OCI-LY3 (cell line): ENCODE measurements at regions not wholly inside any gene's neighbourhood (a gene's known extent, or its start where the extent isn't known, plus 50 kb on each side); places are given as distances from the start of the nearest gene placed in this dataset.

Source experiments
- H2AFZ ChIP-seq: fragments of 200-600, 300-600 bp; shearing (Covaris generic); 2 replicates; pipeline ENCODE4 v1.6.0; 2014; ENCODE audit warnings: antibody characterized with exemption, low read depth, low read length
- H3K27ac ChIP-seq: fragments of 200-600, 300-600 bp; sonication (generic); 2 replicates; pipeline ENCODE4 v1.5.1; 2014; ENCODE audit warnings: mild to moderate bottlenecking, low read length, moderate library complexity, mixed read lengths
- H3K27me3 ChIP-seq: fragments of 200-600, 300-600 bp; sonication (generic); 2 replicates; pipeline ENCODE4 v1.6.1; 2014; ENCODE audit warnings: low read depth, low read length, mixed read lengths
- H3K36me3 ChIP-seq: fragments of 200-600, 300-600 bp; sonication (generic); replicated peaks from 2 replicates; pipeline ENCODE3; 2014; ENCODE audit warnings: low read depth, low read length, mixed read lengths
- H3K4me1 ChIP-seq: fragments of 300-600, 200-600 bp; sonication (generic); 2 replicates; pipeline ENCODE4 v1.6.1; 2014; ENCODE audit warnings: low read length, mixed read lengths
- H3K4me2 ChIP-seq: fragments of 200-600, 300-600 bp; sonication (generic); 2 replicates; pipeline ENCODE4 v1.6.1; 2014; ENCODE audit warnings: low read length, mixed read lengths
- H3K4me3 ChIP-seq: fragments of 300-600, 200-600 bp; sonication (generic); 2 replicates; pipeline ENCODE4 v1.5.1; 2014; ENCODE audit warnings: antibody characterized with exemption, mild to moderate bottlenecking, low read length, moderate library complexity
- H3K79me2 ChIP-seq: fragments of 300-600, 200-600 bp; shearing (Covaris generic); 2 replicates; pipeline ENCODE4 v1.6.1; 2014; ENCODE audit warnings: mild to moderate bottlenecking, low read length, mixed read lengths
- H3K9ac ChIP-seq: fragments of 300-600, 200-600 bp; shearing (Covaris generic); 2 replicates; pipeline ENCODE4 v1.6.0; 2014; ENCODE audit warnings: mild to moderate bottlenecking, low read length, moderate library complexity
- H3K9me3 ChIP-seq: fragments of 200-600, 300-600 bp; shearing (Covaris generic); 2 replicates; pipeline ENCODE4 v1.6.1; 2014; ENCODE audit warnings: low read length, mixed read lengths; ENCODE audit not compliant: insufficient read depth
- H4K20me1 ChIP-seq: fragments of 200-600, 300-600 bp; sonication (generic); 2 replicates; pipeline ENCODE4 v1.6.1; 2016; ENCODE audit warnings: low read length, mixed read lengths; ENCODE audit not compliant: insufficient read depth
- CTCF ChIP-seq: fragments of 200-600, 300-600 bp; sonication (generic); IDR thresholded peaks from 2 replicates; pipeline ENCODE4 v1.5.1; 2014; ENCODE audit warnings: antibody characterized with exemption, low read length, low read depth
- EZH2phosphoT487 ChIP-seq: fragments of 200-600 bp; shearing (Covaris generic); IDR thresholded peaks from 2 replicates; pipeline ENCODE4 v1.6.1; 2018; ENCODE audit warnings: antibody characterized with exemption, mixed run types, low read depth

DNA sequence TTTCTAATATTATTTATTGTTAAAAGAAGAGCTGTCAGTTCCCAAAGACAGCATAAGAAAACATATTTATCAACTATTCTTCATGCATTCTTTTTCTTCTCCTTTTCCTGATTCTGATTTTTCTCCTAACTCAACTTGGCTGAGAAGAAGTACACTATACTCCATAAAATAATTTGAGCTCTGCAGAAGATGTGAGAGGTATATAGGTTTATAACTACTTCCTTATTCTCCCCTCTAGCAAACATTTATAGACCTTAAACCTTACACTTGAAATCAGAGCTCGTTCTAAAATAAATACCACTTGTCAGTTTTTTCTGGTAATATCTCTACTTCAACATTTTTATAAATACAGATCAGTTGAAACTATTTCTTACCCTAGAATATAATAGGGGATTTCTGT is 724.8 kb upstream of the GRAMD2B start:
- H3K36me3 ChIP-seq, result no peaks in the 10 kb centered on the region
- H3K4me1 ChIP-seq, result no peaks in the 10 kb centered on the region
- H3K9me3 ChIP-seq, result no peaks in the 10 kb centered on the region
- no peak overlapping the region for H3K4me2 ChIP-seq
- no peak overlapping the region for H3K9ac ChIP-seq
- no peak overlapping the region for H3K4me3 ChIP-seq
- no peak for TF ChIP-seq CTCF
- TF ChIP-seq EZH2phosphoT487, result no peak
- no peaks in the 10 kb centered on the region for H3K27me3 ChIP-seq
- no peaks in the 10 kb centered on the region for H3K79me2 ChIP-seq
- no peak overlapping the region for H2AFZ ChIP-seq
- no peaks in the 10 kb centered on the region for H4K20me1 ChIP-seq
- no peak overlapping the region for H3K27ac ChIP-seq

- Histone ChIP-seq H3K4me1 (no peaks in the 10 kb centered on the region), H3K27me3 (no peaks in the 10 kb centered on the region), H4K20me1 (no peaks in the 10 kb centered on the region), H3K9me3 (no peaks in the 10 kb centered on the region), H3K4me3 (no peak overlapping the region), H3K79me2 (no peaks in the 10 kb centered on the region), H3K27ac (no peak overlapping the region), H2AFZ (no peak overlapping the region), H3K4me2 (no peak overlapping the region), H3K9ac (no peak overlapping the region), H3K36me3 (no peaks in the 10 kb centered on the region)
- no peak for TF ChIP-seq EZH2phosphoT487
- TF ChIP-seq CTCF, result no peak
Observed at GRCh38 chr5:125699860-125700259, 723.3 kb upstream of the GRAMD2B start.

DNA sequence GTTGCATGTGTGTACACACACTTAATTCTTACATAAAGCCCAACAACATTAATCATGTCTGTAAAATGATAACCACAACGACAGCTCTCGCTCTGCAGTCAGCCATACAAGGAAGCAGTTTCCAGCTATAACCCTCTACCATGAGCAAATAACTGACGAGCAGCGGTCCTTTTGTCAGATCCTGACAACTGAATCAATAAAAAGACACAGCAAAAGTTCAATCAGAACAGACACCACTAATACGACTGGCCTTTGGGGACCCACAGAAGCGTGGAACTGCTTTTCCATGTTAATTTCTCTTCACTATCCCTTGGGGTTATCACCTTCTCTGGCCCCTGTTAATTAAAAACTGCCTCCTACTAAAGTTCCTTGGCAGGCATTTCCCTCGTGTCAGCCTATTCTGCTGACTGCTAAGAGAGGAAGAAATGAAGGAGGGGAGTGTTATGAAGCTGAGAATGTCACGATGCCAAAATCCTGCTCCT is 722.8 kb upstream of the GRAMD2B start:
- Histone ChIP-seq H3K4me1 (no peaks in the 10 kb centered on the region), H3K36me3 (no peaks in the 10 kb centered on the region), H3K4me2 (no peak overlapping the region), H2AFZ (no peak overlapping the region), H4K20me1 (no peaks in the 10 kb centered on the region), H3K27me3 (no peaks in the 10 kb centered on the region), H3K9me3 (no peaks in the 10 kb centered on the region), H3K9ac (no peak overlapping the region), H3K79me2 (no peaks in the 10 kb centered on the region), H3K4me3 (no peak overlapping the region), H3K27ac (no peak overlapping the region)
- TF ChIP-seq CTCF, result no peak
- no peak for TF ChIP-seq EZH2phosphoT487

GRCh38 chr5:125703616-125704015 is 719.6 kb upstream of the GRAMD2B start:
- no peak overlapping the region for H3K9ac ChIP-seq
- H3K4me1 ChIP-seq, result no peaks in the 10 kb centered on the region
- TF ChIP-seq CTCF (no peak), EZH2phosphoT487 (no peak)
- H3K9me3 ChIP-seq, result no peaks in the 10 kb centered on the region
- no peaks in the 10 kb centered on the region for H3K27me3 ChIP-seq
- no peaks in the 10 kb centered on the region for H3K79me2 ChIP-seq
- no peak overlapping the region for H3K4me3 ChIP-seq
- H3K36me3 ChIP-seq, result no peaks in the 10 kb centered on the region
- no peak overlapping the region for H2AFZ ChIP-seq
- H3K27ac ChIP-seq, result no peak overlapping the region
- H3K4me2 ChIP-seq, result no peak overlapping the region
- no peaks in the 10 kb centered on the region for H4K20me1 ChIP-seq
